Putamen (tissue), 1 donor: ENCODE measurements at regions not wholly inside any gene's neighbourhood (a gene's known extent, or its start where the extent isn't known, plus 50 kb on each side); places are given as distances from the start of the nearest gene placed in this dataset.

Experiments used
- DNase-seq: peaks from one replicate; pipeline ENCODE4 v3.0.0-alpha.2; 2016; ENCODE audit warnings: low spot score

- DNase-seq: no peak
These were observed 462.4 kb upstream of the TRIB2 start for GRCh38 chr2:12254280-12254860.

- no peak for DNase-seq
These were observed 460.5 kb upstream of the TRIB2 start for GRCh38 chr2:12256206-12256605.

GRCh38 chr2:12257476-12257875 is 459.3 kb upstream of the TRIB2 start:
- no peak for DNase-seq

- DNase-seq: no peak
These were observed 457.2 kb upstream of the TRIB2 start for GRCh38 chr2:12259493-12259892.

- no peak for DNase-seq
These were observed 454.6 kb upstream of the TRIB2 start for GRCh38 chr2:12261986-12262680.

- DNase-seq: no peak
These were observed 453.9 kb upstream of the TRIB2 start for GRCh38 chr2:12262681-12263436.

GRCh38 chr2:12263730-12264129 is 453.0 kb upstream of the TRIB2 start:
- DNase-seq: no peak

GRCh38 chr2:12264146-12264545 is 452.6 kb upstream of the TRIB2 start:
- DNase-seq: no peak

- DNase-seq: no peak
These were observed 451.1 kb upstream of the TRIB2 start for GRCh38 chr2:12265646-12266045.

GRCh38 chr2:12267042-12267441 is 449.7 kb upstream of the TRIB2 start:
- DNase-seq: no peak

GRCh38 chr2:12269041-12269972 is 447.4 kb upstream of the TRIB2 start:
- no peak for DNase-seq

GRCh38 chr2:12270876-12271588 is 445.7 kb upstream of the TRIB2 start:
- no peak for DNase-seq

GRCh38 chr2:12271589-12271984 is 445.1 kb upstream of the TRIB2 start:
- DNase-seq: no peak

- DNase-seq: no peak
These were observed 443.6 kb upstream of the TRIB2 start for GRCh38 chr2:12273111-12273510.

GRCh38 chr2:12274591-12274990 is 442.1 kb upstream of the TRIB2 start:
- DNase-seq: no peak

- DNase-seq: no peak
These were observed 439.3 kb upstream of the TRIB2 start for GRCh38 chr2:12277241-12278034.

- no peak for DNase-seq
These were observed 438.5 kb upstream of the TRIB2 start for GRCh38 chr2:12278217-12278750.

- DNase-seq: no peak
These were observed 433.7 kb upstream of the TRIB2 start for GRCh38 chr2:12282780-12283695.

- DNase-seq: no peak
These were observed 432.7 kb upstream of the TRIB2 start for GRCh38 chr2:12284037-12284436.
